HCT116 (cell line): ENCODE measurements at regions not wholly inside any gene's neighbourhood (a gene's known extent, or its start where the extent isn't known, plus 50 kb on each side); places are given as distances from the start of the nearest gene placed in this dataset.

Experiments used
- ATAC-seq: fragments of 200-7000 bp; cut with Tn5 transposase; 2 replicates; pipeline ENCODE4 v1.9.1; 2020; ENCODE audit warnings: mild to moderate bottlenecking, moderate library complexity
- BruUV-seq: library from RNA; stranded (reverse); fragments of 400-500 nt; replicated peaks from 2 replicates; lab custom pipeline; 2021; lab: Mats Ljungman, UMichigan
- CTCF ChIA-PET: fragments of 300-600 bp; sonication (Branson Sonifier 250); formaldehyde crosslinking; loops from one replicate; lab custom pipeline; 2021; ENCODE audit warnings: antibody characterized with exemption; lab: Charles Lee
- POLR2A ChIA-PET: fragments of 300-600, 350-600 bp; sonication (Branson Sonifier 250); formaldehyde crosslinking; loops from one replicate; lab custom pipeline; 2021; ENCODE audit warnings: antibody characterized with exemption; lab: Charles Lee
- RAD21 ChIA-PET, 2 experiments: fragments of 300-600 bp; sonication (Branson Sonifier 250); formaldehyde crosslinking; loops; one replicate each; lab custom pipeline; 2023; ENCODE audit warnings: low total read pairs in 2 of 2; ENCODE audit not compliant: uncharacterized antibody in 2 of 2, unreplicated experiment in 2 of 2, low non-redundant PET in 1 of 2; lab: Charles Lee
- DNase-seq: peaks from one replicate; pipeline ENCODE4 v3.0.0-alpha.2; 2010; ENCODE audit warnings: low read depth, low spot score
- H2AFZ ChIP-seq: fragments of 200-600 bp; shearing (Covaris generic), sonication (generic); 2 replicates; pipeline ENCODE4 v1.6.1; 2017; ENCODE audit warnings: low read depth, mixed run types, mixed read lengths, antibody characterized with exemption, low read length; ENCODE audit not compliant: poor library complexity, severe bottlenecking
- H3K27ac ChIP-seq: 2 replicates; pipeline ENCODE4 v1.5.1; 2012; ENCODE audit warnings: low read depth, low read length
- H3K27me3 ChIP-seq: fragments of 200-600 bp; sonication (generic); 2 replicates; pipeline ENCODE4 v1.6.1; 2016; ENCODE audit warnings: mixed run types, low read length, mixed read lengths; ENCODE audit not compliant: insufficient read depth
- H3K36me3 ChIP-seq, 2 experiments: fragments of 200-500 bp in 1 of 2; fragments of 200-600 bp in 1 of 2; sonication (Bioruptor generic) in 1 of 2; sonication (generic) in 1 of 2; 2 replicates each; pipeline versions ENCODE4 v1.5.1 to v1.6.1; 2014 to 2016; ENCODE audit warnings: low read length in 2 of 2, inconsistent platforms in 1 of 2, mixed read lengths in 1 of 2, mixed run types in 1 of 2; ENCODE audit not compliant: insufficient read depth in 2 of 2, control insufficient read depth in 1 of 2
- H3K4me1 ChIP-seq, 2 experiments: fragments of 200-600 bp in 1 of 2; sonication (generic) in 1 of 2; 2 replicates each; pipeline versions ENCODE4 v1.5.1 to v1.6.1; 2012 to 2017; ENCODE audit warnings: low read length in 2 of 2, inconsistent platforms in 1 of 2, mild to moderate bottlenecking in 1 of 2, mixed read lengths in 1 of 2, mixed run types in 1 of 2, moderate library complexity in 1 of 2; ENCODE audit not compliant: insufficient read depth in 2 of 2, control insufficient read depth in 1 of 2
- H3K4me2 ChIP-seq: fragments of 200-600 bp; sonication (generic); 2 replicates; pipeline ENCODE4 v1.6.1; 2017; ENCODE audit warnings: mixed run types, low read length, mixed read lengths
- H3K4me3 ChIP-seq, 2 experiments: fragments of 200-600 bp in 1 of 2; sonication (generic) in 1 of 2; replicated peaks in 1 of 2; 2 replicates each; pipeline ENCODE4 v1.5.1; 2011 to 2016; ENCODE audit warnings: low read length in 2 of 2, control low read depth in 1 of 2, low read depth in 1 of 2, mild to moderate bottlenecking in 1 of 2, mixed read lengths in 1 of 2, mixed run types in 1 of 2
- H3K79me2 ChIP-seq: fragments of 200-600 bp; sonication (generic); 2 replicates; pipeline ENCODE4 v1.6.1; 2017; ENCODE audit warnings: mild to moderate bottlenecking, mixed run types, low read length, moderate library complexity, mixed read lengths; ENCODE audit not compliant: insufficient read depth
- H3K9ac ChIP-seq: fragments of 200-600 bp; sonication (generic); 2 replicates; pipeline ENCODE4 v1.6.1; 2016; ENCODE audit warnings: low read length, mixed read lengths
- H3K9me2 ChIP-seq: fragments of 200-600 bp; sonication (generic), shearing (Covaris generic); 2 replicates; pipeline ENCODE4 v1.6.1; 2017; ENCODE audit warnings: mixed run types, mild to moderate bottlenecking, moderate library complexity; ENCODE audit not compliant: insufficient read depth
- H3K9me3 ChIP-seq, 2 experiments: fragments of 200-500 bp in 1 of 2; fragments of 200-600 bp in 1 of 2; sonication (Bioruptor generic) in 1 of 2; sonication (generic) in 1 of 2; 2 replicates each; pipeline ENCODE4 v1.6.1; 2014 to 2017; ENCODE audit warnings: low read length in 2 of 2, mixed read lengths in 2 of 2, inconsistent platforms in 1 of 2, low read depth in 1 of 2, mild to moderate bottlenecking in 1 of 2, mixed run types in 1 of 2, moderate library complexity in 1 of 2; ENCODE audit not compliant: control insufficient read depth in 1 of 2, insufficient read depth in 1 of 2
- H4K20me1 ChIP-seq: fragments of 200-600 bp; sonication (generic), shearing (Covaris generic); 2 replicates; pipeline ENCODE4 v1.6.1; 2017; ENCODE audit warnings: mixed run types, mild to moderate bottlenecking, moderate library complexity; ENCODE audit not compliant: insufficient read depth
- ATF3 ChIP-seq: IDR thresholded peaks from 2 replicates; pipeline ENCODE4 v1.6.1; 2012
- CBX3 ChIP-seq: IDR thresholded peaks from 2 replicates; pipeline ENCODE4 v1.6.1; 2012; ENCODE audit warnings: low read depth
- CTCF ChIP-seq, 3 experiments: fragments of 200-600 bp in 1 of 3; sonication (generic) in 1 of 3; IDR thresholded peaks in 2 of 3; conservative IDR thresholded peaks in 1 of 3; 2 replicates each; pipeline ENCODE4 v1.5.1; 2012 to 2017; ENCODE audit warnings: low read depth in 2 of 3, low read length in 2 of 3, antibody characterized with exemption in 1 of 3, borderline replicate concordance in 1 of 3, control low read depth in 1 of 3, mild to moderate bottlenecking in 1 of 3, mixed read lengths in 1 of 3, mixed run types in 1 of 3, moderate library complexity in 1 of 3; ENCODE audit not compliant: insufficient read depth in 1 of 3
- ELF1 ChIP-seq: IDR thresholded peaks from 2 replicates; pipeline ENCODE4 v1.6.1; 2012; ENCODE audit warnings: low read depth, borderline replicate concordance
- EZH2 ChIP-seq: fragments of 200-600 bp; sonication (generic); IDR thresholded peaks from 2 replicates; pipeline ENCODE4 v1.6.1; 2017; ENCODE audit warnings: antibody characterized with exemption, mixed run types
- EZH2phosphoT487 ChIP-seq: fragments of 200-600 bp; IDR thresholded peaks from 2 replicates; pipeline ENCODE4 v1.6.1; 2018; ENCODE audit warnings: antibody characterized with exemption, borderline replicate concordance
- FOSL1 ChIP-seq: IDR thresholded peaks from 2 replicates; pipeline ENCODE4 v1.6.1; 2012; ENCODE audit warnings: low read depth
- JUND ChIP-seq: IDR thresholded peaks from 2 replicates; pipeline ENCODE4 v1.6.1; 2012
- MAX ChIP-seq: IDR thresholded peaks from 2 replicates; pipeline ENCODE4 v1.6.1; 2012
- POLR2AphosphoS5 ChIP-seq: IDR thresholded peaks from 2 replicates; pipeline ENCODE4 v1.6.1; 2011; ENCODE audit warnings: mild to moderate bottlenecking, low read depth, low read length, moderate library complexity
- SIN3A ChIP-seq: IDR thresholded peaks from 2 replicates; pipeline ENCODE4 v1.6.1; 2012; ENCODE audit warnings: low read depth
- YY1 ChIP-seq: IDR thresholded peaks from 2 replicates; pipeline ENCODE4 v1.6.1; 2011; ENCODE audit warnings: low read length, low read depth, moderate library complexity, mild to moderate bottlenecking; ENCODE audit not compliant: insufficient replicate concordance; ENCODE audit errors: extremely low read depth
- ZBTB33 ChIP-seq: IDR thresholded peaks from 2 replicates; pipeline ENCODE4 v1.6.1; 2011; ENCODE audit warnings: mild to moderate bottlenecking, low read length, moderate library complexity; ENCODE audit not compliant: insufficient replicate concordance; ENCODE audit errors: extremely low read depth
- ZFX ChIP-seq: fragments of 450-650 bp; IDR thresholded peaks from 2 replicates; pipeline ENCODE4 v1.6.1; 2017
- intact Hi-C: fragments of 100-400 bp; cut with micrococcal nuclease; formaldehyde crosslinking; loops from 2 replicates; pipeline ENCODE4 v1.10.0; 2022

GRCh38 chr12:5257763-5258495 lies 174.0 kb upstream of the NTF3 start:
- ChIA-PET RAD21 (no interaction called here), POLR2A (no interaction called here), CTCF (no interaction called here)
- peaks cover 0 to 7% of the 10 kb centered on the region in 2 experiments; a peak in 1 of 4 replicates for H3K4me1 ChIP-seq
- DNase-seq: no peak
- no peaks in the 10 kb centered on the region for H3K36me3 ChIP-seq
- H3K9me2 ChIP-seq: no peaks in the 10 kb centered on the region
- no peak overlapping the region for H3K4me2 ChIP-seq
- H3K27me3 ChIP-seq: no peaks in the 10 kb centered on the region
- H3K4me3 ChIP-seq: no peak overlapping the region
- no peak for ATAC-seq
- no TSS peak for BruUV-seq
- H3K79me2 ChIP-seq: no peaks in the 10 kb centered on the region
- no peaks in the 10 kb centered on the region for H3K9me3 ChIP-seq
- no peak overlapping the region for H3K9ac ChIP-seq
- intact Hi-C loops: no loop called here
- no peak overlapping the region for H3K27ac ChIP-seq
- no peaks in the 10 kb centered on the region for H4K20me1 ChIP-seq
- no peak overlapping the region for H2AFZ ChIP-seq
- no peak for TF ChIP-seq CTCF (IDR thresholded peaks at IDR 0.05 in 2 of 3, conservative IDR thresholded peaks at IDR 0.05 in 1 of 3; ENCODE audit: borderline replicate concordance in 1 of 3, insufficient read depth in 1 of 3, low read depth in 2 of 3, low read length in 2 of 3)
- no peak for TF ChIP-seq JUND
- no peak for TF ChIP-seq ELF1

GRCh38 chr12:5258498-5258897 lies 173.4 kb upstream of the NTF3 start:
- TF ChIP-seq CBX3: no peak
- no peak for TF ChIP-seq SIN3A
- TF ChIP-seq MAX: no peak
- TF ChIP-seq ZBTB33: no peak
- no peak for TF ChIP-seq FOSL1
- TF ChIP-seq ATF3: no peak
- TF ChIP-seq EZH2phosphoT487: no peak
- TF ChIP-seq YY1: no peak
- no peak for TF ChIP-seq POLR2AphosphoS5
- no peak for TF ChIP-seq ZFX
- no peak for TF ChIP-seq JUND
- no peak for TF ChIP-seq EZH2
- POLR2A ChIA-PET: no interaction called here

More at GRCh38 chr12:5258498-5258897, 173.4 kb upstream of the NTF3 start:
- H3K4me3 ChIP-seq: no peak overlapping the region
- no peaks in the 10 kb centered on the region for H3K9me3 ChIP-seq
- no peaks in the 10 kb centered on the region for H3K79me2 ChIP-seq
- no peaks in the 10 kb centered on the region for H4K20me1 ChIP-seq
- peaks cover 0 to 7% of the 10 kb centered on the region in 2 experiments; a peak in 1 of 4 replicates for H3K4me1 ChIP-seq
- no peak for DNase-seq
- no peak overlapping the region for H2AFZ ChIP-seq
- H3K9me2 ChIP-seq: no peaks in the 10 kb centered on the region
- no peak overlapping the region for H3K4me2 ChIP-seq
- no peak overlapping the region for H3K9ac ChIP-seq
- ChIA-PET RAD21 (no interaction called here), CTCF (no interaction called here)
- no TSS peak for BruUV-seq
- no peak for ATAC-seq
- intact Hi-C loops: no loop called here
- H3K36me3 ChIP-seq: no peaks in the 10 kb centered on the region
- H3K27ac ChIP-seq: no peak overlapping the region
- no peaks in the 10 kb centered on the region for H3K27me3 ChIP-seq
